T-helper 1 cell treated with Interleukin-12 subunit alpha and Interleukin-12 subunit beta and Interleukin-4 antibody, amounts not matched to agents 30 μg/mL and 1 μg/mL, for 36 hours (primary cell): ENCODE measurements at regions not wholly inside any gene's neighbourhood (a gene's known extent, or its start where the extent isn't known, plus 50 kb on each side); places are given as distances from the start of the nearest gene placed in this dataset.

Experiments used
- H3K27ac Mint-ChIP-seq: one replicate; pipeline ENCODE4 v1.8.0; 2021; ENCODE audit warnings: mild to moderate bottlenecking, mixed read lengths
- H3K27me3 Mint-ChIP-seq: one replicate; pipeline ENCODE4 v1.8.0; 2021; ENCODE audit warnings: low read depth, mixed read lengths
- H3K36me3 Mint-ChIP-seq: one replicate; pipeline ENCODE4 v1.8.0; 2021; ENCODE audit warnings: low read depth, mixed read lengths
- H3K4me1 Mint-ChIP-seq: one replicate; pipeline ENCODE4 v1.8.0; 2021; ENCODE audit warnings: low read depth, mixed read lengths
- H3K4me3 Mint-ChIP-seq: one replicate; pipeline ENCODE4 v1.8.0; 2021; ENCODE audit warnings: mild to moderate bottlenecking, moderate library complexity, mixed read lengths
- H3K9me3 Mint-ChIP-seq: one replicate; pipeline ENCODE4 v1.8.0; 2021; ENCODE audit warnings: mixed read lengths

- Mint-ChIP-seq H3K4me3 (no peak overlapping the region), H3K9me3 (peaks cover 12% of the 10 kb centered on the region), H3K27me3 (peaks cover 3% of the 10 kb centered on the region), H3K36me3 (no peaks in the 10 kb centered on the region), H3K4me1 (no peaks in the 10 kb centered on the region), H3K27ac (no peak overlapping the region)
Measured at GRCh38 chr4:10965196-10965595, 280.6 kb upstream of the CLNK start.

GRCh38 chr4:10963958-10964703, 279.6 kb upstream of the CLNK start:
- Mint-ChIP-seq H3K4me1 (no peaks in the 10 kb centered on the region), H3K27ac (no peak overlapping the region), H3K27me3 (peaks cover 7% of the 10 kb centered on the region), H3K4me3 (no peak overlapping the region), H3K9me3 (peaks cover 12% of the 10 kb centered on the region), H3K36me3 (no peaks in the 10 kb centered on the region)

GRCh38 chr4:10963241-10963640, 278.7 kb upstream of the CLNK start:
- H3K36me3 Mint-ChIP-seq = no peaks in the 10 kb centered on the region
- no peak overlapping the region for H3K4me3 Mint-ChIP-seq
- H3K27ac Mint-ChIP-seq = no peak overlapping the region
- H3K4me1 Mint-ChIP-seq = no peaks in the 10 kb centered on the region
- H3K27me3 Mint-ChIP-seq = peaks cover 9% of the 10 kb centered on the region
- H3K9me3 Mint-ChIP-seq = peaks cover 12% of the 10 kb centered on the region

DNA sequence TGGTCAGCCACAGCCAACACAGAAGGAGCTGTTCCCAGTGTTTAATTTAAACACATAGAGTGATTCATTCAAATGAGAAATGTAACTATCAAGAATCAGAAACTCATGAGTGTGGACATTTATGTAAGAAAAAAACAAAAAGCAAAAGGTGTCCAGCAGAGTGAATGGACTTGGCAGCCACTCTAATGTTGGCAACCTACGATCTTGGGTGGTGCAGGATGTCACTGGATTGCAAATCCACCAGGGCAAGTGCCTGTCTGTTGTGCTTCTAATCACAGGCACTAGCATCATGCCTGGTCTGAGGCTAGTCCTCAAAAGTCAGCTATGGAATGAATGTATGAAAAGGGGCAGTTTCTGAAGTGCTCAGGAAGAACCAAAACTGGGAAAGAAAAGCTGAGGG, 277.7 kb upstream of the CLNK start:
- no peaks in the 10 kb centered on the region for H3K4me1 Mint-ChIP-seq
- H3K36me3 Mint-ChIP-seq = no peaks in the 10 kb centered on the region
- no peak overlapping the region for H3K27ac Mint-ChIP-seq
- H3K9me3 Mint-ChIP-seq = peaks cover 12% of the 10 kb centered on the region
- H3K4me3 Mint-ChIP-seq = no peak overlapping the region
- peaks cover 11% of the 10 kb centered on the region for H3K27me3 Mint-ChIP-seq

GRCh38 chr4:10960389-10960788, 275.8 kb upstream of the CLNK start:
- H3K4me1 Mint-ChIP-seq = peaks cover 6% of the 10 kb centered on the region
- no peak overlapping the region for H3K27ac Mint-ChIP-seq
- no peak overlapping the region for H3K4me3 Mint-ChIP-seq
- H3K9me3 Mint-ChIP-seq = peaks cover 12% of the 10 kb centered on the region
- no peaks in the 10 kb centered on the region for H3K36me3 Mint-ChIP-seq
- H3K27me3 Mint-ChIP-seq = peaks cover 13% of the 10 kb centered on the region

- Mint-ChIP-seq H3K27ac (no peak overlapping the region), H3K4me3 (no peak overlapping the region), H3K27me3 (peaks cover 10% of the 10 kb centered on the region), H3K4me1 (peaks cover 12% of the 10 kb centered on the region), H3K36me3 (no peaks in the 10 kb centered on the region), H3K9me3 (peaks cover 8% of the 10 kb centered on the region)
Measured at GRCh38 chr4:10959586-10959985, 275.0 kb upstream of the CLNK start.

DNA sequence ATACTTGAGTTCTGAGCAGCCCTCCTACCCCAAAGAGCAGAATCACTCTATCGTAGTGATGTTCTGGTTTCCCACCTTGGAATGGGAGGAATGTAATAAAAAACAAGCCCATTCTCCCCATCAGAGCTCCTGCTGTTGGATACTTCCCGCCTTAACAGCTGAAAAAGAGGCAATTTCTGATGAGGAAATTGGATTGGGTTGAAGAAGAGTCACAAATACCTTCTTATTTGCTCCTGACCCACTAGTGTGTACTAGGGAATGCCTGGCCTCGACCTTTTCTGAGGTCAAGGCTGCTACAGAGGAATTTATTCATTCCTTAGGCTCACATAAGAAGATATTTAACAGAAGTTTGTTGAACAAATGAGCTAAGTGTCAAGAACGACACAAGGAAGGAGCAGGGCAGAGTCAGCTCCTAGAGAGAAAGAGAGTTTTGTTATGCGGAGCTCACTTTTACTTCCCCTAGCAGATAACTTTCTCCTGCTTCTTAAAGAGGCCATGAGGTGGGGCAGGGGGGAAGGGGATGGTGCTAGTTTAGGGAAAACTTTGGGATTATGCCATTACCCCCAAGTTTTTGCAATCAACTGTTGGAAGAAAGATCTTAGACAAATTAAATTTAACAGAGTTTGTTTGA, 273.8 kb upstream of the CLNK start:
- Mint-ChIP-seq H3K4me1 (peaks cover 21% of the 10 kb centered on the region), H3K27me3 (peaks cover 10% of the 10 kb centered on the region), H3K9me3 (peaks cover under 1% of the 10 kb centered on the region), H3K27ac (no peak overlapping the region), H3K36me3 (no peaks in the 10 kb centered on the region), H3K4me3 (no peak overlapping the region)

DNA sequence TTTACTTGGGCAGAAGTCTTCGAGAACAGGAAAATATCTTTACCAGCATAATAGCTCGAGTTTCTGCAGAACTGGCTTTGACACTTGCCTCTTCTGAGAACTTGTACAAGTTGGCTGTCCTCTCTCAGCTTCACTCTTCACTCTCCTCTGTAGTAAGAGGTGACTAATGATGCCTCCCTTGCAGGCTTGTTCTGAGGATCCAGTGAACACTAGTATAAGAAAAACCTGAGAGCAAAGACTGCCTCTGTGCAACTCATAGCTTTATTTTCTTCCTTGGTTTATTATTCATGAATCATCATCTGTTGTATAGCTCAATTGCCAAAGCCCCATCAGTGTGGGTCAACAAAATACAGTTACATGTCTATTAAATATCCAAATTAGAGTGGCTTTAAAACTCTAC, 266.7 kb upstream of the CLNK start:
- Mint-ChIP-seq H3K27me3 (no peaks in the 10 kb centered on the region), H3K4me3 (no peak overlapping the region), H3K4me1 (peaks cover 32% of the 10 kb centered on the region), H3K27ac (no peak overlapping the region), H3K36me3 (no peaks in the 10 kb centered on the region), H3K9me3 (no peaks in the 10 kb centered on the region)

GRCh38 chr4:10949039-10949733, 264.6 kb upstream of the CLNK start:
- H3K36me3 Mint-ChIP-seq = no peaks in the 10 kb centered on the region
- H3K4me3 Mint-ChIP-seq = no peak overlapping the region
- H3K9me3 Mint-ChIP-seq = no peaks in the 10 kb centered on the region
- peaks cover 18% of the 10 kb centered on the region for H3K4me1 Mint-ChIP-seq
- H3K27ac Mint-ChIP-seq = no peak overlapping the region
- no peaks in the 10 kb centered on the region for H3K27me3 Mint-ChIP-seq

DNA sequence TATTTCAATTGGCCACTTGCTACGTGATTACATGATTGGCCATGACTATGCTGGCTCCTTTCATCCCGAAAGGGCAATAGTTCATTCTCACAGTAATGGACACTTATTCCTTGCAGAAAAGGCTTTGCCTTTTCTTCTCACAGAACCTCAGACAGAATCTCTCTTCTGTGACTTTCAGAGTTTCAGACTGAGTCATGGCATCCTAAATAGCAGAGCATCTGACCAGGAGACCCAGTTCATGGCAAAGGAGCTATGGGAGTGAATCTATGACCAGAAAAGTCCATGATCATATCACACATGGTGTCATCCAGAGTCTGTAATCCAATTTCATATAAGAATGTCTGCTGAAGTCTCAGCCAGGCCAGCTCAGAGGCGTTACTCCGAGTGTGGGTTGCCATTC, 263.3 kb upstream of the CLNK start:
- H3K36me3 Mint-ChIP-seq = no peaks in the 10 kb centered on the region
- no peak overlapping the region for H3K4me3 Mint-ChIP-seq
- no peaks in the 10 kb centered on the region for H3K27me3 Mint-ChIP-seq
- H3K4me1 Mint-ChIP-seq = peaks cover 8% of the 10 kb centered on the region
- H3K27ac Mint-ChIP-seq = no peak overlapping the region
- H3K9me3 Mint-ChIP-seq = no peaks in the 10 kb centered on the region

GRCh38 chr4:10944321-10944720, 259.8 kb upstream of the CLNK start:
- Mint-ChIP-seq H3K27ac (no peak overlapping the region), H3K4me1 (no peaks in the 10 kb centered on the region), H3K9me3 (peaks cover 12% of the 10 kb centered on the region), H3K36me3 (peaks cover 2% of the 10 kb centered on the region), H3K27me3 (no peaks in the 10 kb centered on the region), H3K4me3 (no peak overlapping the region)

GRCh38 chr4:10942156-10942555, 257.6 kb upstream of the CLNK start:
- Mint-ChIP-seq H3K4me3 (no peak overlapping the region), H3K27me3 (no peaks in the 10 kb centered on the region), H3K9me3 (peaks cover 17% of the 10 kb centered on the region)

GRCh38 chr4:10929818-10930217, 245.2 kb upstream of the CLNK start:
- H3K27ac Mint-ChIP-seq = no peak overlapping the region
- H3K36me3 Mint-ChIP-seq = no peaks in the 10 kb centered on the region
- H3K9me3 Mint-ChIP-seq = no peaks in the 10 kb centered on the region
- H3K4me1 Mint-ChIP-seq = no peaks in the 10 kb centered on the region
- H3K27me3 Mint-ChIP-seq = no peaks in the 10 kb centered on the region
- no peak overlapping the region for H3K4me3 Mint-ChIP-seq

More at GRCh38 chr4:10942156-10942555, 257.6 kb upstream of the CLNK start:
- Mint-ChIP-seq H3K27ac (no peak overlapping the region), H3K4me1 (no peaks in the 10 kb centered on the region), H3K36me3 (peaks cover 2% of the 10 kb centered on the region)

DNA sequence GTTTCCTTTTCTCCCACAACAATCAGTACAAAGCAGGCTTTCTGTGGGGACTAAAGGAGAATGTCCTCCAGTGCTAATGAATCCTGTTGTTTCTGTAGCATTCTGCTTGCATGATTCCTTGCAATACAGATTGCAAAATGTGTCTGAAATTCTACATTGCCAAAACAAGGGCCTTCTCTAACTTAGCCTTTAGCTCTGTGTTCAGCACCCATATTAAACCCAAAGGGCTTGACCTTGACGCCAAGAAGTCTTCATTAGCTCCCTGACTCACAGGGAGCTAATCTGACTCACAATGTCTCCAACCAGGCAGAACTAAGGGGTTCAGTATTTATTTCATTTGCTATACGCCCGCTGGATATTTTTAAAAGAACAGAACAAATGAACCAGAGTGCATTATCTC, 241.4 kb upstream of the CLNK start:
- H3K27ac Mint-ChIP-seq = no peak overlapping the region
- H3K9me3 Mint-ChIP-seq = no peaks in the 10 kb centered on the region
- no peaks in the 10 kb centered on the region for H3K36me3 Mint-ChIP-seq
- H3K4me1 Mint-ChIP-seq = no peaks in the 10 kb centered on the region
- no peak overlapping the region for H3K4me3 Mint-ChIP-seq
- H3K27me3 Mint-ChIP-seq = no peaks in the 10 kb centered on the region

DNA sequence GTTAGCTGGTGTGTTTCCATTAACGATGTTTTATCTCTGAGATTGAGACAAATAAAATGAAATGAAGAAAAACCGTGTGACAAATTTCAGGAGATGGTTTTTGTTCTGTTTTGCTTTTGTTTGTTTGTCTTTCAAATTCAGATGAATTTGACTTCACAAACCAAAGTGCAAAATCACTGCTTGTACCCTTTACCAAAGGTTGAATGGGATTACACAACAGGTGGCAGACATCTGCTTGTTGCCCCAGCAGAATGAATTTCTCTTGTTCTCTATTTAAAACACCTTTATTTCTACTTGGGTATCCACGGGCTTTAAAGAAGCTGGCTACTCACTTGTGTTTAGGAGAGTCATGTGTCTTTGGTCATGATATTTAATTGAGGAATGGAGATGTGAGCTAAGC, 239.7 kb upstream of the CLNK start:
- H3K27ac Mint-ChIP-seq = no peak overlapping the region
- no peaks in the 10 kb centered on the region for H3K9me3 Mint-ChIP-seq
- H3K27me3 Mint-ChIP-seq = no peaks in the 10 kb centered on the region
- H3K36me3 Mint-ChIP-seq = no peaks in the 10 kb centered on the region
- no peaks in the 10 kb centered on the region for H3K4me1 Mint-ChIP-seq
- no peak overlapping the region for H3K4me3 Mint-ChIP-seq
